ENCODE measurements at regions not wholly inside any gene's neighbourhood (a gene's known extent, or its start where the extent isn't known, plus 50 kb on each side); places are given as distances from the start of the nearest gene placed in this dataset.
"Not testable (repeated sequence)": the region's sequence is repeated elsewhere in the genome, so short reads cannot be mapped to it uniquely, and the experiment has no call there.

GRCh38 chr3:82259994-82260393 is 498.5 kb upstream of the GBE1 start:
- no peak for DNase-seq

GRCh38 chr3:82240322-82240721 is 478.9 kb upstream of the GBE1 start:
- no peak for DNase-seq

GRCh38 chr3:82236257-82236656 is 474.8 kb upstream of the GBE1 start:
- DNase-seq = no peak

- DNase-seq = no peak
Observed at GRCh38 chr3:82229397-82229796, 468.0 kb upstream of the GBE1 start.

- no peak for DNase-seq
Observed at GRCh38 chr3:82224661-82225060, 463.2 kb upstream of the GBE1 start.

GRCh38 chr3:82222401-82222800 is 461.0 kb upstream of the GBE1 start:
- DNase-seq = no peak

- DNase-seq = no peak
Observed at GRCh38 chr3:82217571-82217970, 456.1 kb upstream of the GBE1 start.

GRCh38 chr3:82208002-82208710 is 446.7 kb upstream of the GBE1 start:
- DNase-seq = no peak

GRCh38 chr3:82202269-82202668 is 440.8 kb upstream of the GBE1 start:
- no peak for DNase-seq

- DNase-seq = no peak
Observed at GRCh38 chr3:82201316-82201715, 439.9 kb upstream of the GBE1 start.

- DNase-seq = no peak
Observed at GRCh38 chr3:82198009-82198408, 436.6 kb upstream of the GBE1 start.

- no peak for DNase-seq
Observed at GRCh38 chr3:82196645-82197044, 435.2 kb upstream of the GBE1 start.

GRCh38 chr3:82194870-82195269 is 433.4 kb upstream of the GBE1 start:
- peak; percentile 14 for DNase-seq

GRCh38 chr3:82186017-82186416 is 424.6 kb upstream of the GBE1 start:
- DNase-seq = peak; percentile 34

GRCh38 chr3:82179291-82179690 is 417.8 kb upstream of the GBE1 start:
- no peak for DNase-seq

- DNase-seq = no peak
Observed at GRCh38 chr3:82178291-82178690, 416.8 kb upstream of the GBE1 start.

GRCh38 chr3:82177774-82178173 is 416.3 kb upstream of the GBE1 start:
- DNase-seq = no peak

- DNase-seq = no peak
Observed at GRCh38 chr3:82165266-82165665, 403.8 kb upstream of the GBE1 start.

- peak; percentile 34 for DNase-seq
Observed at GRCh38 chr3:82163907-82164520, 402.6 kb upstream of the GBE1 start.

- peak; percentile 89 for DNase-seq
Observed at GRCh38 chr3:82157952-82158351, 396.5 kb upstream of the GBE1 start.

- DNase-seq = not testable (repeated sequence)
Observed at GRCh38 chr3:82153892-82154291, 392.4 kb upstream of the GBE1 start.

GRCh38 chr3:82145742-82146141 is 384.3 kb upstream of the GBE1 start:
- no peak for DNase-seq

- no peak for DNase-seq
Observed at GRCh38 chr3:82144811-82145210, 383.4 kb upstream of the GBE1 start.

GRCh38 chr3:82143661-82144412 is 382.4 kb upstream of the GBE1 start:
- DNase-seq = peak; percentile 44
